ENCODE measurements at regions not wholly inside any gene's neighbourhood (a gene's known extent, or its start where the extent isn't known, plus 50 kb on each side); places are given as distances from the start of the nearest gene placed in this dataset.
"Not testable (repeated sequence)": the region's sequence is repeated elsewhere in the genome, so short reads cannot be mapped to it uniquely, and the experiment has no call there.

DNA sequence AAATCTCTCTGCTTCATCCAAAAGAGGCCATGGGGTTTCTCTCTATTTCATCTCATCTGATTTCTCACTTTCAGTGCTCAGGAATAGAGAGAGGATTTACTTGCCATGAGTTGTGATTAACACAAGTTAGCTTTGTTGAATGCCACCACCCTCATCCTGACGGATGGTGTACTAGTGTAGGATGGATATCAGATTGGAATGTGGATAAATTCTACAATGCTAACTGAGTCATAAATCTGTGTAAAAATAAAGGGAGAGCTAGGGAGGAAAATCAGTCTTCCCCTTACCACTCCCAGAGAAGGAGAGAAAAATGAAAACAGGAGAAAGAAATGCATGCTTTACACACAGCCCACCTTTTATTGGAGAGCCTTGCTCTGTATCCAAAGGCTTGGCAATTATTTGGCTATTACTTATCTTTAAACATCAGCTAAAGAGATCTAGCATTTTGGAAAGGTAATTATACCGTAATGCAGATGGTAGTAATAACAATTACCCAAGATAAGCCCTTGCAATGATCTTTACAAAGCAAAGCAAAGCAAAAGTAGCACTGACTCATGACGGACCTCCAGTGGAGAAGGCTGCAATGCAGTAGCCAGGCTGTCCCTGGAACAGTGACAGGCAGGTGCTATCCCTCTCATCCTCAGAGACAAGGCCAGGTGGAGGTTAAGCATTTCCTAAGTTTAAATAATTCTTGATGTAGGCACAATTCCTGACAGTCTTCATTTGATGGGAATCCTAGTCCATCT lies 306.3 kb upstream of the PPARGC1A start:
- no peak for DNase-seq

DNA sequence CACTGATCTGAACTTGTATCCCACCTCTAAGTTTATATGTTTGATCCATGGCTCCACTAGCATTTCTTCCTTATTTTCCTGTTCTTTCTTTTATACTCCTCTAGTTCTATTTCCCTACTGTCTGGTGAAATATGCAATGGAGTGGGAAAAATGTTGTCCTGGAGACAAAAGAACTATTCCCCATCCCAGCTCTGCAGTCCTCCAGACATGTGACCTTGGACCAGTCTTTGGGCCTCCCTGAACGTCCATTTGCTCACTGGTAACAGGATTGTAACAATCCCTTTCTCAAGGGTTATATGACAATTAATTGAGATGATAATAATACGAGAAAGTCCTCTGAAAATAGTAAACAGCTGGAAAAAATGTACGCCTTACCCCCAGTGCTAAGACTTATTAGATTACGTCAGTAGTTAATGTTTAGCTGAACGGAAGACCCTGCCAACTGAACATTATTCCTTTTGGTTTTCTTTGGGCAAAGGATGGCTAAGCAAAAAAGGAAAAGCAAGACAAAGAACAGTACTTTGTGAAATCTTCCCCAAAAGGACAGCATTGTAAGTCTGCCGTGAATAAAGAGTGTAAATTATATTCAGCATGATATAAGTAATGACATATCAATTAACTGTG lies 302.3 kb upstream of the PPARGC1A start:
- DNase-seq: no peak

DNA sequence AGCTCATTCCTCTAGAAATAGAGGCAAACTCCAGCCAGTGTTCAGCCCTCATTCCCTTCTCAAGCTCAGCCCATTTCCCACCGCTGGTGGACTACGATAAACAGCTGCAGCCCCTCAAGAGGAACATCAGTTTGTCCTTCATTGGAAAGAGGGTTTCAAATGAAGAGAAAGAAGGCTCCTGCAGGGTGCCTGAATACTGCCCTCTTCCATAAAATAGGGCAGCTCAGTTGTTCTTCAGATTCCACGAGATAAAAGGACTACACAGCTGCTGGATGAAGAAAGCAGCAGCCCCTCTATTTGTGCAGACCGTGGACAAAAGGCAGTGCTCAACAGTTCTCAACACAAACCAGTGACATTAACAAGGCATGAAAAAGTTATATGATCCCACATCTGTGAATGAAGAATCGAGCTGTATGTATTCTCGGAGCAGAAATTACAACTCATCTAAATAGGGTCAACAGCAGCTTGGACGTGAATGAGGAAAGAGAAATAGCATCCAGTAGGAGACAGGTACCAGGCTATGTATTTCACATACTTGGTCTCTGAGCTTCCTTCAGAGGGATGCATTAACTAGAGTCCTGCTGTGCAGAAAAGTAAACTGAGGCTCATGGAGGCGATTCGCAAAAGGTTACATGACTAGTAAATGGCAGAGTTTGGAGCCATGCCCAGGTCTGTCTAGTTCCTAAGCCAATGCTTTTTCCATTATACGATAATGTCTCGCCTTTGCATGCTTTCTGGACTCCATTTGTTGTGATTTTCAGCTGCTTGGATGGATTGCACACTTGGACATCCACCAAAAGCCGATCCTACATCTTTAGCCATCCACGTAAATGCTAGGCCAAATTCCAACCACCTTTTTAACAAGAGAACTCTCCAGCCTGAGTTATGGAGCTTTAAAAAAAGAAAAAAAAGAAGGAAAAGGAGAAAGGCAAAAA lies 301.2 kb upstream of the PPARGC1A start:
- no peak for DNase-seq

DNA sequence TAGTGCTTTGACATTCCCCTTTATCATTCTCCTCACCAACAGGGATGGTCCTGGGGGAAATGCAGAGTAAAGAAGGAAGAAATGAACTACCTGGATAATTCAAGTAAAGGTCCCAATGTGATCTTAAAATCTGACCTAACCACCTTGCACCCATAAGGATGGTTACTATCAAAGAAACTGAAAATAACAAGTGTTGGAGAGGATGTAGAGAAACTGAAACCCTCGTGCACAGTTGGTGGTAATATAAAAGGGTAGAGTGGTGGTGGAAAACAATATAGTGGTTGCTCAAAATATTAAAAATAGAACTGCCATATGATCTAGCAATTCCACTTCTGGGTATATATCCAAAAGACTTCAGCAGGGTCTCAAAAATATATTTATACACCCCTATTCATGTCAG lies 298.6 kb upstream of the PPARGC1A start:
- DNase-seq: no peak

DNA sequence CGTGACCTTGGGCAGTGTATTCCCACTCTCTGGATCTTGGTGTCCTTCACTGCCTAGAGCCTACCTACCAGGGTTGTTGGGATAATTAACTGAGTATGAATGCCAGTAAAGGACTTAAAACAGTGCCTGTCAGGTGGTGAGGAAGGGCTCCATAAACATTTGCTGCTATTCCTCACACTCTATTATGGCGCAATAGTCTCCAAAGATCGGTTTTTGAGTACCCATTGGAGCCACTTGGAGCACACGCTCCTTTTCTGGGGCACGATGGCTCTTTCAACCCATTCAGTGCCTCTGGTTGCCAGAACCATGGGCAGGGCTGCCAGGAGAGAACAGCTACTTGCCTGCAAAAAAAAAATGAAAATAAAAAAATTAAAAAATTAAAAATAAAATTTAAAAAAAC lies 296.6 kb upstream of the PPARGC1A start:
- no peak for DNase-seq

DNA sequence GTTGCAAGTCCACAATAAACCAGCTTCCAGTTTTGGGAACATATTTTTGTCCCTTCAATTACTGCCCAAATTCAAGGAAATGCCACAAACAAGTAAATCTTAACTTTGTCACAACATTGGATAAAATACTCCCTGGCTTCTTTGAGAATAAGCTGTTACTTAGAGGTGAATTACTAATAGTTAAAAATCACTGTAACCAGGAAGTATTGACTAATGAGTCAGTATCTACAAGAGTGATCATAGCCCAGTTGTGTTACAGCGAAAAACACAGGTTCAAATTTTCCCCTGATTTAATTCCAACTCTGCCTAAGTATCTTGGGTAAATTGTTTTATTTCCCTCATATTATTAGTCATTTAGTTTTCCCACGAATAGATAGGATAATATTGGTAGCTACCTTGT lies 291.2 kb upstream of the PPARGC1A start:
- DNase-seq: no peak

DNA sequence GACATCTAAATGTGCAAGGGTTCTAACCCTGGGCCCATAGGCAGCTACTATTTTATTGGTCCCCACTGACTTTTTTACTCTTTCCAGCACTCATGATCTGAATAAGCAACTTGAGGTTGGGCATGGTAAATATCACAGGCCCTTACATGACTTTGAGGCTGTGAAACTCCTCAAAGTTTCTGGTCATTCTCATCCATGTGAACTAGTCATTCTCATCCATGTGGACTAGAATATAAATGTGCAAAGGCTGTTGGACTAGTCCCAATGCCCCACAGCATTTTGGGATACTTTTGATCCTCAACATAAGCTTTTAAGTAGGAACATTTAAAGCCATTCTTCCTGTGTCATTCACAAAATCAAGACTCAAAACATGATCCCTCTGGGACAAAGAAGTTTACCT lies 290.7 kb upstream of the PPARGC1A start:
- DNase-seq: no peak

DNA sequence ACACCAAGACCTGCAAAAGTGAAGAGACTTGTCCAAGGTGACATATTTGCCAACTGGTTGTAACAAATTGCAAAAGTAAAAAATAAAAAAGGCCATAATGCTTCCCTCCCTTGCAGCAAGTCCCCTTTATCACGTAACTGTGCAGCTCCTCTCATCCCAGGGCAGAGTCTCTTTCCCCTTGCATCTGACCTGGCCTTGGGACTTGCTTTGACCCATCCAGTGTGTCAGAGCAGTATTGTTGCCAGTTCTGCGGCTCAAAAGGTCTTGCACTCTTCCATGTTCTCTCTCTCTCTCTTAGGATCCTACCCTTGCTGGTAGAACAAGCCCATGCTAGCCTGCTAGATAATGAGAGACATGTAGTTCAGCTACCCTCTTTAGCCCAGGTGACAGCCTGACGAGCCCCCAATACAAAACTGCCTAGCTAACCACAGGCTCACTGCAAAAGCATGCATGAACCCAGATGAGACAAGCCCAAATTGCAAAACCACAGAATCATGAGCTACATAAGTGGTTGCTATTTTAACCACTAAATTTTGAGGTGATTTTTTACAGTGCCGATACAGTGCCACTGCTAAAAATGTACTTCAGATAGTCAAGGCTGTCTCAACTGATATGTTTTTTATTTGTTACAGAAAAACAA lies 289.5 kb upstream of the PPARGC1A start:
- DNase-seq: no peak

DNA sequence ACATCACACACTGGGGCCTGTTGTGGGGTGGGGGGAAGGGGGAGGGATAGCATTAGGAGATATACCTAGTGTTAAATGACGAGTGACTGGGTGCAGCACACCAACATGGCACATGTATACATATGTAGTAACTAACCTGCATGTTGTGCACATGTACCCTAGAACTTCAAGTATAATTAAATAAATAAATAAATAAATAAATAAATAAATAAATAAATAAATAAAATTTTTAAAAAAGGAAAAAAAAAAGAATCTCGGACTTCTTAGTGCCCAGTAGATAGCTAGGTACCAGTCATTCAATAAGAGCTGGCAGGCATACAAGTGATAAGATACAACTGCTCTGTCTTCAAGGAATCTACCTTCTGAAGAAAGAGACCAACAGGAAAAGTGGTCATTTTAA lies 287.6 kb upstream of the PPARGC1A start:
- not testable (repeated sequence) for DNase-seq

DNA sequence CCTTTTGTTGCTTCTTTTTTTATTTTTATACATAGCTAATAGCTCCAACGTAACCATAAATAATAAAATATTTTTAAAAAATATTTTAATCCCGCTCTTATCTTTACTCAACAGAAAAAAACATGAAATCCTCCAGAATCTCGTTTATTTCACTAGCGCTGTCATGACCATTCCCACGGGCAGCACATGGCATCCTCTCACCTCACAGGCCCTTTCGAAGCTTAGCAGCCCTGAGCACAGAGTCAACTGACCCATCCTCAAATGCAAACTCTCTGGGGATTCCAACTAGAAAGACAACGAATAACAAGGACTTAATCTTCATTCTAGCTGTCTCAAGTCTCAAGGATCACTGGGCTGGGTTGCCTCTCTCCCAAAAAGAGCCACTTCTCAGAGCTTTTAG lies 285.9 kb upstream of the PPARGC1A start:
- DNase-seq: no peak

DNA sequence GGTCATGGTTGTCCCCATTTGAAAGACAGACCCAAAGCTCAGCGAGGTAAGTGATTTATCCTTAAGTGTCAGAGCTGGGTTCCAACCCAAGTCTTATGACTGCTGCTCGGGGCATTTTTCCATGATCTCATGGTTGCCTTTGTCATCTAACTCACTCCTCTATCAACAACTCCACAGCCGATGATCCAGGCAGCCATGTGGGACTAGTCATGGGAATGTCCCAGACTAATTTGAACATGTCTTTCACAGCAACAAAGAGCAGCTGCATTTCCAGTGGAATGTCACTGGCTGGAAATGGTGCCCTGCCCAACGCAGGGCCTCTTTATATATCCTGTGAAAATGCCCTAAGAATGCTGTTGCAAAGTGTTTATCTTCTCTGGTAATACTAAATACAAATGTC lies 284.8 kb upstream of the PPARGC1A start:
- no peak for DNase-seq

DNA sequence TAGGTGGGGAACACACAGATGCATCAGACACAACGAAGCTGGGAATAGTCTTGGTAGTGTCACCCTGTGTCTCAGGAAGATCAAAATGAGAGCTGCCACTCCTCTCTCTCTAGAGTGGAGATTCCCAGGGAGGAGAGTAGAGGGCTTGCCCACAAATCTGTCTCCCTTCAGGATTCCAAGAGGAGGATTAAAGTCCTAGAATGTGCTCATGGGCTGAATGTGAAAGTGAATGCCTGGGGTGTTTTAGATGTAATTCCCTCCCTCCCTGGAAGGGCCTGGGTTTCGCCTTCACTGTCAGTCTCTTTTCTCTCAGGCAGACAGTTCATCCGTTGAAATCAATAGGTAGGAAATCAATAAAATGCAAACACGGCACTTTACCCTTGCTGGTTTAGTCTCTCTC lies 282.6 kb upstream of the PPARGC1A start:
- DNase-seq: no peak

DNA sequence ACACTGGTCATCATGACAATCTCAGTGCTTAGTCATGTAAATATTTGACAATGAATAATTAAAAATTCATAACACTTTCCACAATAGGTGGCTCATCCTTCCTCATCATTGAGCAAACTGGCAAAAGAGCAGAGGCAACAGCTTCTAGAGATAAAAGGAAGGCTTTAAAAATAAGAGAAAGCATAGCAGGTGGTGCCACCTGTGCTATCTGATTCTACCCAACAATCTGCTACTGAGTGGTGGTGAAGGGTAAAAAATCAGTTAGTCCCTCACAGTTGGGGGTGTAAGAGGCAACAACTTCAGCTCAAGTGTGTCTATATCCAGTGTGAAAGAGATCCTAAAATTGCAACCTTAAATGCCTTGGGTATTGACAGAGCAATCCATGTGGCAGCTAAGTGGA lies 280.1 kb upstream of the PPARGC1A start:
- DNase-seq: no peak

DNA sequence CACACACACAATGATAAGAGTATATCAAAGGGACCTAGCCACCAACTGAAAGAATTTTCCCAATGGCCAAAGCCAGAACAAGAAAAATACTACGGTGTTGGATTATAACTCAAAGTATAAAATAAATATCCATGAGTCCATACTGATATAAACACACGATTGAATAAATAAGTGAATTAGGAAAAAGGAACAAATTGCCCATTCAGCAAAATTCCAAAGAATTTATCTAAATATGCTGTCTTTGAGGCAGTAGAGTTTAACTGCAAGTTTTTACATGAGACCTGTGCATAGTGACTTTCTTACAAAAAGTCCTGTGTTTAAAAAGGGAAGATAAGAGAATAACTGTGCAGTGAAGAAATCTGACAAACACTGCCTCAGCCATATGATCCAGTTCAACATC lies 278.8 kb upstream of the PPARGC1A start:
- no peak for DNase-seq

DNA sequence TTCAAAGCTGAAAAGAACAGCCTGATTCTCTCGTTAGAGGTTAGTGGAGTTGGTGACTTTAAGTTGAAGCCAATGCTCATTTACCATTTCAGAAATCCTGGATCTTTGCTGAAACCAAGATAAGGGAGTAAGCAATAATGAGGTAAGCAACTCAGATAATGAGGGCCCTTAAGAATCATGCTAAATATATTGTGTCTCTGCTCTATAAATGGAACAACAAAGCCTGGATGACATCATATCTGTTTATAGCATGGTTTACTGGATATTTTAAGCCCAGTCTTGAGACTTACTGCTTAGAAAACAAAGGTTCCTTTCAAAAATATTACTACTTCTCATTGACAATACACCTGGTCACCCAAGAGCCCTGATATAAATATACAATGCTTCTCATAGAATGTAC lies 276.7 kb upstream of the PPARGC1A start:
- DNase-seq: no peak

DNA sequence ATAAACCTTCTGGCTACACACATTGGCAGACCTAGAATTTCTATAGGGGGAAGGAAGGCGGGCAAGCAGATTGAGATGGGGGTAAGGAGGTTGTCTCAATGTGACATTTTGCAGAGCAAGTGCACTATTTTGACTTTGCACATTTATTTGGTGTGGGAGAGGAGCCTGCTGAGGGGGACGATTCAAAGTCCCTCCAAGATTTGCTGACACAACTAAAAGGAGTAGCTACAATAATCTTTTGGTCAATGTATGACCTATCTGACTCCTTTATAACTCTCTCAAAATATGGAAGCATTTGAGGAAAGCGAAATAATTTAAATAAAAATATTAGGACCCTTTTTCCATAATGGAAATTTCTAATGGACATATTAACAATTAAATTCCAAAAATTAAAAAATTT lies 274.9 kb upstream of the PPARGC1A start:
- DNase-seq: no peak

DNA sequence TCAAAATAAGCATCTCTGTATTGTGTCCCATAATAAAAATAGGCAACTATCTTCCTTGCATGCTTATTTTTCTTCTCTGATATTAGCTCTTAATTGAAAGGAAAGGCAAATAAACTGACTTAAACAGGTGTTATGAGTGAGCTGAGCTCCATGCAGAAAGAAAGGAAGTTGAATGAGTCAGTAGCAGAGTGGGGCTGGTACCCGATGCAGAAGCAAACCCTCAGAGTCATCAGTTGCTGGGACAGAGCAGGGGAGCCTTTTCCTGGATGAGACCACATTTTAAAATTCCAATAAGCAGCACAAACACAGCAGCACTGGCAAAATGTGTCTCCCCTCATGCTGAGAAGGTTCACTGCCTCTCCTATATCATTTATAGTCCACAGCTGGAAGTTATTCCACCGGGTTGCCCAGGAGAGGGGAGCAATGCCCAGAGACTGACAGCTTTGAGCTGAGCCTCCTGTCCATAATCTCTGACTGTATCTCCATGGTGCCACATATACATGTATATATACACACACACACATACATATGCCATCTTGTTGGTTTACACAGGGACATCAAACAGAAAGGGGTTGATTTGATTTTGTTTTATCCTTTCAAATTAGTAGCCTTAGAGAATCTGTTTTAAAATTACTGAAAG lies 274.3 kb upstream of the PPARGC1A start:
- no peak for DNase-seq

DNA sequence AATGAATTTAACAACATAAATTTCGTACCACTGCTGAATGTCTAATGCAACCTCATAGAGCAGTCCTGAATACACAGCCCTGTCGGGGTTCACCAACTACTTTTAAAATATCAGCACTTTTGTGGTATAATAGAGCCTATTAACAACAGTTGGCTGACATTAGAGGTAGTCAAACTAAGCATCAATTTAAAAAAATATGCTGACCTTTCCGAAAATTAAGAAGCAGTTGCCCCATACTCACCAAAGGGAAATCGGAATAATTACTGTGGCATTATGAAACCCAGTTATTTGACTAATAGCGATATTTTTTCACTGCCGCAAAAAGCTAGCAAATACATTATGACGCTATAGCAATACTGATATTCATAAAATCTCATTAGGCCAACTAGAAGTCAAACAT lies 273.5 kb upstream of the PPARGC1A start:
- no peak for DNase-seq

DNA sequence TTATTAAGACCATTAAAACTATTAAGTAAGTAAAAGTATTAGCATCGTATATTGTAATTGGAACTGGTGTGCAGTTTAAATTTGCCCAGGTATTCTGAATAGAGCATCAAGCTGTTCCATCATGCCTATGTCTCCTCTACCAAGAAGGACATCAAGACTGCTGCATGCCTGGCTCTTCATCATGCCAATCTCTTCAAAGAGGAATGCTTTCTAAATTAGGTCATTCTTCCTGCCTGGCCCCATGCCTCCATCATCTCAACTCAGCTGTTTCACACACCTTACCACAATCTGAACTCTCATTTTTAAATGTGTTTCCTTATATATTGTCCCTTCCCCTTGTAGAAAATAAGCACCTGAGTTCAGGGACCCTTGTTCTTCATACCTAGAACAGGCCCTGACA lies 270.5 kb upstream of the PPARGC1A start:
- DNase-seq: no peak

DNA sequence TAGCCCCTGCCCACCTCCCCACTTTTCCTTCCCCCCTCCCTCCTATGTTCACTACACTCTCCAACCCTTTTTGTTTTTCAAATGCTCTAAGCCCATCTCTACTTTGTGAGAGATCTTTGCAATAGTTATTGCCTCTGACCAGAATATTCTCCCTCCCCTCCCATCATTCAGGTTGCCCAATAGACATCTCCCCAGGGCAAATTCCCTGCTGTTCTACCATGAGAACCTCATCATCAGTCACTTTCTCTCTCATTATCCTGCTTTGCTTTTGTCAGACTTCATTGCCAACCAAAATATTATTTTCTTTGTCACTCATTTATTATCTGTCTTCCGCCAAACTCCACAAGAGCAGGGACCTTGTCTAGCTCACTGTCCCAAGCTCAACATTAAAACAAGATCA lies 268.2 kb upstream of the PPARGC1A start:
- DNase-seq: no peak

DNA sequence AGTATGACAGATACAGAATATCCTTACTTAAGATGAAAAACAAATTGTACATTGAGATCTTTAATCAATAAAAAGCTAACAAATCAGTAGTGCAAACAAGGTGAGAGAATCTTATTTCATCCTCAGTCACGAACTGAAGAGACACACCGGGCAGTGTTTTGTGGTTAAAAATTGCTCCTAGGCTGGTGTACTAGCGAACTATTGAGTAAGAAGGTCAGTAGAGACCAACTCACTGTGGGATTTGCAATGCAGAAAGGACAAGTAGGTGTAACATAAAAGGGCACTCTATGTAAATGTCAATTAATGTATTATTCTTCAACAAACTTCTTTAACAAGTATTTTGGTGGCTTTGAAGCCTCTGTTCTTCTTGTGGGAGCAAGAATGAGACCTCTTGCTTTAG lies 260.2 kb upstream of the PPARGC1A start:
- no peak for DNase-seq

DNA sequence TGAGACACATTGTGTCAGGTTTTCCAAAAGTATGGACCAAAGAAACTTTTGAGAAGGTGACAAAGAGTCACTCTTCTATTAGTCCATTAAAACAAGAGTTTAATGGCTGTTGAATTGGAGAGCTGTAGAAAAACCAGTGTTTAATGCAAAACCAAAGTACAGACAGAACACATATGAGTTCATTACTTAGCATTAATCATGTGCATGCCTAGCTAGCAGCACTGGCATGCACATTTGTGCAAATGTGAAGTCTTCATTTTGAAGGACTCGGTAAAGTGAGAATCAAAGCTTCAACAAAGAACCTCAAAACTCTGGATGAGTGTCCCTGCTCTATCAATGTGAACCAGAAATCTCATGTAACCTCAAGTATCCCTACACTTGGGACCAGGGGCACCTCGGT lies 256.3 kb upstream of the PPARGC1A start:
- no peak for DNase-seq

DNA sequence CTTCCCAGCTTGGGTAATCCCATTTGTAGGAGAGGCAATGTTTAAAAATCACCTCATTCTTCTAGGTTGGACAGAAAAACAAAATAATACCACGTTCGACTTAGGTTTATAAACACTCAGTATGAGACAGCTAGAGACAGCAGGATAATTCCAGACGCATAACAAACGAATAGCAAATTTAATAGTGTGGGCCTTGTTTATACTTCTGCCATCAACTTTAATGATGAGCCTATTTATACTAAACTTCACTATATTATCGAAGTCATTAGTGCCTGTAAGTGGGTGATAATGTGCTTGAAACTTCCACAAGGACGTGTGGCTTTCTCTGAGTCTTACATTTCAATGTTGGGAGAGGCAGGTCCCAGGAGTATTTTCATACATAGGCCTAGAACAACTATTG lies 255.7 kb upstream of the PPARGC1A start:
- no peak for DNase-seq
